Sigmoid colon (tissue), 6 donors: ENCODE measurements at regions not wholly inside any gene's neighbourhood (a gene's known extent, or its start where the extent isn't known, plus 50 kb on each side); places are given as distances from the start of the nearest gene placed in this dataset.
"Not testable (repeated sequence)": the region's sequence is repeated elsewhere in the genome, so short reads cannot be mapped to it uniquely, and the experiment has no call there.

Source experiments
- DNase-seq: peaks from one replicate; pipeline ENCODE4 v3.0.0-alpha.2; 2019
- H3K27ac ChIP-seq, 4 donors: fragments of 200-600 bp; sonication (generic); one replicate each; pipeline ENCODE4 v1.5.1; 2016 to 2019; ENCODE audit warnings: mild to moderate bottlenecking in 1 of 4
- H3K27me3 ChIP-seq, 3 donors: fragments of 200-600 bp; sonication (generic); one replicate each; pipeline ENCODE4 v1.5.1; 2019; ENCODE audit warnings: mild to moderate bottlenecking in 1 of 3
- H3K36me3 ChIP-seq, 4 donors: fragments of 200-600 bp; sonication (generic); one replicate each; pipeline ENCODE4 v1.5.1; 2016 to 2019
- H3K4me1 ChIP-seq, 4 donors: fragments of 200-600 bp; sonication (generic); one replicate each; pipeline ENCODE4 v1.5.1; 2017 to 2019
- H3K4me3 ChIP-seq, 4 donors: fragments of 200-600 bp; sonication (generic); one replicate each; pipeline ENCODE4 v1.5.1; 2017 to 2019; ENCODE audit warnings: mild to moderate bottlenecking in 2 of 4, moderate library complexity in 1 of 4
- H3K9me3 ChIP-seq, 4 donors: fragments of 200-600 bp in 3 of 4; sonication (generic) in 3 of 4; one replicate each; pipeline versions ENCODE4 v1.5.1 to v1.6.1; 2013 to 2019
- EP300 ChIP-seq, 4 donors: sonication (generic); formaldehyde crosslinking; IDR thresholded peaks; one replicate each; pipeline ENCODE4 v1.6.1; 2017; ENCODE audit warnings: antibody characterized with exemption in 4 of 4
- POLR2A ChIP-seq, 2 donors: fragments of 450-650 bp; IDR thresholded peaks; one replicate each; pipeline ENCODE4 v1.6.1; 2016; ENCODE audit warnings: antibody characterized with exemption in 2 of 2, mild to moderate bottlenecking in 2 of 2, moderate library complexity in 2 of 2
- POLR2AphosphoS5 ChIP-seq, 4 donors: sonication (generic); formaldehyde crosslinking; IDR thresholded peaks; one replicate each; pipeline ENCODE4 v1.6.1; 2017; ENCODE audit warnings: antibody characterized with exemption in 4 of 4
- WGBS, 2 donors: extraction: QIAGEN DNeasy Blood & Tissue Kit; methylation state at CpG; one replicate each; pipeline ENCODE4 v1.1.7; 2013; 5-methylcytosine and 5-hydroxymethylcytosine counted together
- intact Hi-C: fragments of 100-400 bp; cut with DNase I; formaldehyde crosslinking; loops from one replicate; pipeline ENCODE4 v1.15.1; 2023
- small RNA-seq, 3 donors: library from RNA; depleted of rRNA; stranded (forward); fragments of <200 nt; gene quantifications; one replicate each; pipeline ENCODE3, GENCODE V24; 2016
- TF ChIP-seq, protein P1 (sequence below), 4 experiments: fragments of 450-650 bp in 3 of 4; fragments of 200-600 bp in 1 of 4; IDR thresholded peaks; one replicate each; pipeline ENCODE4 v1.5.1; 2016 to 2019; ENCODE audit warnings: antibody characterized with exemption in 4 of 4, mild to moderate bottlenecking in 3 of 4, moderate library complexity in 2 of 4
- donor health status: healthy with polysubstance abuse.
- donor health status: healthy.

- Histone ChIP-seq H3K4me3 (no peak overlapping the region), H3K27me3 (no peaks in the 10 kb centered on the region), H3K27ac (peak overlapping the region in 2 of 4 donors; percentile 22 to 35), H3K4me1 (peaks cover 0 to 7% (median 0%) of the 10 kb centered on the region in 4 donors), H3K36me3 (no peaks in the 10 kb centered on the region), H3K9me3 (no peaks in the 10 kb centered on the region)
- DNase-seq = peak; percentile 74
- WGBS, 2 donors = 35 to 44% methylated on average over 2 of the region's 2 CpGs
- intact Hi-C loops = no loop called here
- no peak for TF ChIP-seq EP300 (IDR thresholded peaks at IDR 0.05)
- TF ChIP-seq, protein P1, sequence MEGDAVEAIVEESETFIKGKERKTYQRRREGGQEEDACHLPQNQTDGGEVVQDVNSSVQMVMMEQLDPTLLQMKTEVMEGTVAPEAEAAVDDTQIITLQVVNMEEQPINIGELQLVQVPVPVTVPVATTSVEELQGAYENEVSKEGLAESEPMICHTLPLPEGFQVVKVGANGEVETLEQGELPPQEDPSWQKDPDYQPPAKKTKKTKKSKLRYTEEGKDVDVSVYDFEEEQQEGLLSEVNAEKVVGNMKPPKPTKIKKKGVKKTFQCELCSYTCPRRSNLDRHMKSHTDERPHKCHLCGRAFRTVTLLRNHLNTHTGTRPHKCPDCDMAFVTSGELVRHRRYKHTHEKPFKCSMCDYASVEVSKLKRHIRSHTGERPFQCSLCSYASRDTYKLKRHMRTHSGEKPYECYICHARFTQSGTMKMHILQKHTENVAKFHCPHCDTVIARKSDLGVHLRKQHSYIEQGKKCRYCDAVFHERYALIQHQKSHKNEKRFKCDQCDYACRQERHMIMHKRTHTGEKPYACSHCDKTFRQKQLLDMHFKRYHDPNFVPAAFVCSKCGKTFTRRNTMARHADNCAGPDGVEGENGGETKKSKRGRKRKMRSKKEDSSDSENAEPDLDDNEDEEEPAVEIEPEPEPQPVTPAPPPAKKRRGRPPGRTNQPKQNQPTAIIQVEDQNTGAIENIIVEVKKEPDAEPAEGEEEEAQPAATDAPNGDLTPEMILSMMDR (IDR thresholded peaks at IDR 0.05) = no peak
- TF ChIP-seq POLR2A (IDR thresholded peaks at IDR 0.05) = no peak
- no peak for TF ChIP-seq POLR2AphosphoS5 (IDR thresholded peaks at IDR 0.05)
Observed at GRCh38 chr9:111094433-111094924, 56.2 kb upstream of the LPAR1 start.

- H3K27me3 ChIP-seq, intact Hi-C loops, H3K9me3 ChIP-seq, H3K4me3 ChIP-seq, DNase-seq, H3K4me1 ChIP-seq, H3K27ac ChIP-seq, H3K36me3 ChIP-seq: not testable (repeated sequence)
- 96% methylated on average over 1 of the region's 1 CpG for WGBS, 2 donors
Observed at GRCh38 chr9:111092167-111092566, 53.9 kb upstream of the LPAR1 start.

Small RNAs in the stretch of these regions (small RNA-seq; reads per million reads assigned to genes)
- gene MIR7702 (0 to 0.58 (median 0) reads per million in 3 donors), gene RNY4P18 (0.18 to 0.32 (median 0.29) reads per million in 3 donors)
